A673 (cell line): ENCODE measurements at regions not wholly inside any gene's neighbourhood (a gene's known extent, or its start where the extent isn't known, plus 50 kb on each side); places are given as distances from the start of the nearest gene placed in this dataset.

Experiments
- BruUV-seq: library from RNA; stranded (reverse); fragments of 400-500 nt; replicated peaks from 2 replicates; lab custom pipeline; 2021; lab: Mats Ljungman, UMichigan
- CTCF ChIA-PET: fragments of 300-600 bp; sonication (Branson Sonifier 250); formaldehyde crosslinking; loops from one replicate; lab custom pipeline; 2022; ENCODE audit warnings: antibody characterized with exemption; lab: Charles Lee
- POLR2A ChIA-PET: fragments of 300-600 bp; sonication (Branson Sonifier 250); formaldehyde crosslinking; loops from one replicate; lab custom pipeline; 2022; ENCODE audit warnings: antibody characterized with exemption; ENCODE audit not compliant: low non-redundant PET; lab: Charles Lee
- DNase-seq: peaks from one replicate; pipeline ENCODE4 v3.0.0-alpha.2; 2015; ENCODE audit warnings: low spot score
- H3K27ac ChIP-seq: fragments of 200-600 bp; sonication (generic); 2 replicates; pipeline ENCODE4 v1.5.1; 2016; ENCODE audit warnings: mixed run types, low read depth, mild to moderate bottlenecking, mixed read lengths, antibody characterized with exemption, low read length; ENCODE audit not compliant: poor library complexity, severe bottlenecking
- H3K27me3 ChIP-seq: fragments of 200-600 bp; sonication (generic); replicated peaks from 2 replicates; pipeline ENCODE4 v1.6.1; 2017; ENCODE audit warnings: mixed run types, low read depth, mild to moderate bottlenecking, mixed read lengths, antibody characterized with exemption, low read length; ENCODE audit not compliant: insufficient read depth, poor library complexity
- H3K36me3 ChIP-seq: fragments of 200-600 bp; sonication (generic); 2 replicates; pipeline ENCODE4 v1.6.1; 2016; ENCODE audit warnings: mixed run types, mild to moderate bottlenecking, mixed read lengths, antibody characterized with exemption, low read length; ENCODE audit not compliant: insufficient read depth, poor library complexity, severe bottlenecking
- H3K4me1 ChIP-seq: fragments of 200-600 bp; sonication (generic); 2 replicates; pipeline ENCODE4 v1.6.1; 2017; ENCODE audit warnings: mixed run types, mild to moderate bottlenecking, mixed read lengths, antibody characterized with exemption, low read length; ENCODE audit not compliant: insufficient read depth, poor library complexity, severe bottlenecking
- H3K4me3 ChIP-seq: fragments of 200-600 bp; sonication (generic); 2 replicates; pipeline ENCODE4 v1.5.1; 2016; ENCODE audit warnings: low read depth, mixed run types, mild to moderate bottlenecking, mixed read lengths, low read length; ENCODE audit not compliant: poor library complexity, severe bottlenecking
- H3K9me3 ChIP-seq: fragments of 200-600 bp; sonication (generic); 2 replicates; pipeline ENCODE4 v1.6.1; 2016; ENCODE audit warnings: mixed run types, low read depth, mild to moderate bottlenecking, mixed read lengths, antibody characterized with exemption, low read length; ENCODE audit not compliant: poor library complexity, severe bottlenecking
- CTCF ChIP-seq: fragments of 300-800, 200-600 bp; sonication (generic); conservative IDR thresholded peaks from 2 replicates; pipeline ENCODE4 v1.5.1; 2017; ENCODE audit warnings: low read depth, mild to moderate bottlenecking, antibody characterized with exemption, low read length, moderate library complexity, mixed read lengths
- EZH2 ChIP-seq: fragments of 200-600 bp; sonication (generic); IDR thresholded peaks from 2 replicates; pipeline ENCODE4 v1.6.1; 2017; ENCODE audit warnings: borderline replicate concordance, low read depth, mild to moderate bottlenecking, mixed read lengths, antibody characterized with exemption, low read length; ENCODE audit not compliant: poor library complexity, severe bottlenecking
- intact Hi-C: fragments of 100-400 bp; cut with micrococcal nuclease; formaldehyde crosslinking; loops from one replicate; pipeline ENCODE4 v1.10.0; 2022; ENCODE audit not compliant: unreplicated experiment

GRCh38 chr12:46105735-46106134, 115.4 kb upstream of the SCAF11 start:
- TF ChIP-seq CTCF (no peak), EZH2 (no peak)
- BruUV-seq: no TSS peak
- CTCF ChIA-PET: interaction anchor here (0.6 kb wide), 1 partner anchor 108 kb away, joined by 3 read pairs; no protein-coding TSS in a partner anchor
- Histone ChIP-seq H3K27me3 (no peaks in the 10 kb centered on the region), H3K27ac (no peak overlapping the region), H3K36me3 (no peaks in the 10 kb centered on the region), H3K9me3 (no peaks in the 10 kb centered on the region), H3K4me3 (no peak overlapping the region), H3K4me1 (no peaks in the 10 kb centered on the region)
- DNase-seq: no peak
- POLR2A ChIA-PET: interaction anchor here (0.6 kb wide), 1 partner anchor 40 kb away, joined by 5 read pairs; no protein-coding TSS in a partner anchor
- intact Hi-C loops: no loop called here

GRCh38 chr12:46103559-46104383, 113.4 kb upstream of the SCAF11 start:
- BruUV-seq: no TSS peak
- Histone ChIP-seq H3K27me3 (no peaks in the 10 kb centered on the region), H3K27ac (no peak overlapping the region), H3K4me1 (no peaks in the 10 kb centered on the region), H3K9me3 (no peaks in the 10 kb centered on the region), H3K36me3 (no peaks in the 10 kb centered on the region), H3K4me3 (no peak overlapping the region)
- intact Hi-C loops: no loop called here
- DNase-seq: no peak
- POLR2A ChIA-PET: no interaction called here
- TF ChIP-seq EZH2 (no peak), CTCF (no peak)
- CTCF ChIA-PET: interaction anchor here (0.5 kb wide), 1 partner anchor 22 kb away, joined by 8 read pairs; no protein-coding TSS in a partner anchor

GRCh38 chr12:46101485-46101869, 111.1 kb upstream of the SCAF11 start:
- H3K27ac ChIP-seq: no peak overlapping the region
- no peaks in the 10 kb centered on the region for H3K27me3 ChIP-seq
- intact Hi-C loops: no loop called here
- ChIA-PET POLR2A (no interaction called here), CTCF (no interaction called here)
- no peak overlapping the region for H3K4me3 ChIP-seq
- DNase-seq: no peak
- no peaks in the 10 kb centered on the region for H3K9me3 ChIP-seq
- TF ChIP-seq EZH2: no peak
- no peak for TF ChIP-seq CTCF
- H3K4me1 ChIP-seq: no peaks in the 10 kb centered on the region
- BruUV-seq: no TSS peak
- no peaks in the 10 kb centered on the region for H3K36me3 ChIP-seq
